Activated CD8-positive, alpha-beta memory T cell treated with anti-CD3 and anti-CD28 coated beads, Interleukin-2, amount 10 ng/mL, durations not matched to agents 7 days and 5 days (primary cell): ENCODE measurements at regions not wholly inside any gene's neighbourhood (a gene's known extent, or its start where the extent isn't known, plus 50 kb on each side); places are given as distances from the start of the nearest gene placed in this dataset. TPM values are rescaled to one million over a fixed set of nuclear protein-coding genes. Genes with fewer than 3 reads are reported as not detected.

Experiments
- ATAC-seq: fragments of 150-1000 bp; cut with Tn5 transposase; one replicate; pipeline ENCODE4 v1.10.0; 2021; ENCODE audit warnings: moderate library complexity
- CTCF ChIA-PET: fragments of 350-600 bp; sonication (Branson Sonifier 250); formaldehyde crosslinking; loops from one replicate; lab custom pipeline; 2021; ENCODE audit warnings: antibody characterized with exemption; lab: Charles Lee
- DNase-seq: peaks from one replicate; pipeline ENCODE4 v3.0.0-alpha.2; 2020
- H3K27ac Mint-ChIP-seq: one replicate; pipeline ENCODE4 v1.8.0; 2021; ENCODE audit warnings: mild to moderate bottlenecking, mixed read lengths
- H3K27me3 Mint-ChIP-seq: one replicate; pipeline ENCODE4 v1.8.0; 2021; ENCODE audit warnings: mixed read lengths
- H3K36me3 Mint-ChIP-seq: one replicate; pipeline ENCODE4 v1.8.0; 2021; ENCODE audit warnings: mild to moderate bottlenecking, mixed read lengths
- H3K4me1 Mint-ChIP-seq: one replicate; pipeline ENCODE4 v1.8.0; 2021; ENCODE audit warnings: mixed read lengths
- H3K4me3 Mint-ChIP-seq: one replicate; pipeline ENCODE4 v1.8.0; 2021; ENCODE audit warnings: mild to moderate bottlenecking, moderate library complexity, mixed read lengths
- H3K9me3 Mint-ChIP-seq: one replicate; pipeline ENCODE4 v1.8.0; 2022; ENCODE audit warnings: low read depth, mixed read lengths
- microRNA-seq: library from miRNA; unstranded; fragments of <30 nt; microRNA quantifications from one replicate; pipeline ENCODE4 v1.2.0, GENCODE V29; 2022

- no peaks in the 10 kb centered on the region for H3K9me3 Mint-ChIP-seq
- H3K27ac Mint-ChIP-seq, result no peak overlapping the region
- H3K4me1 Mint-ChIP-seq, result peaks cover 28% of the 10 kb centered on the region
- no peaks in the 10 kb centered on the region for H3K27me3 Mint-ChIP-seq
- no peak for ATAC-seq
- H3K36me3 Mint-ChIP-seq, result no peaks in the 10 kb centered on the region
- H3K4me3 Mint-ChIP-seq, result no peak overlapping the region
- DNase-seq, result no peak
- CTCF ChIA-PET, result interaction anchor here (0.6 to 6.5 kb wide), 7 partner anchors 9 to 136 kb away, joined by 3 to 32 read pairs (median 3); no protein-coding TSS in a partner anchor
Observed at GRCh38 chr5:149429839-149430721, 51.0 kb upstream of the IL17B start.

Small RNAs in the stretch of these regions (microRNA-seq; reads per million reads assigned to microRNA genes)
- not detected for gene MIR145
